BLaER1 treated with 17β-estradiol and CSF1 and Interleukin-3, amounts not matched to agents 10 nM and 100 nM (cell line): ENCODE measurements at regions not wholly inside any gene's neighbourhood (a gene's known extent, or its start where the extent isn't known, plus 50 kb on each side); places are given as distances from the start of the nearest gene placed in this dataset.
"Not testable (repeated sequence)": the region's sequence is repeated elsewhere in the genome, so short reads cannot be mapped to it uniquely, and the experiment has no call there.

Experiments used
- H3K27ac ChIP-seq, 11 experiments: shearing (Covaris generic); formaldehyde crosslinking; 2 replicates each; pipeline ENCODE4 v1.8.1; 2022
- H3K27me3 ChIP-seq, 11 experiments: shearing (Covaris generic); formaldehyde crosslinking; 2 replicates each; pipeline ENCODE4 v1.8.1; 2022
- H3K36me3 ChIP-seq, 11 experiments: shearing (Covaris generic); formaldehyde crosslinking; 2 replicates each; pipeline ENCODE4 v1.8.1; 2022
- H3K4me1 ChIP-seq, 10 experiments: shearing (Covaris generic); formaldehyde crosslinking; 2 replicates each; pipeline ENCODE4 v1.8.1; 2022
- H3K4me2 ChIP-seq, 11 experiments: shearing (Covaris generic); formaldehyde crosslinking; 2 replicates each; pipeline ENCODE4 v1.8.1; 2022
- H3K4me3 ChIP-seq, 10 experiments: shearing (Covaris generic); formaldehyde crosslinking; 2 replicates each; pipeline ENCODE4 v1.8.1; 2022
- H3K9ac ChIP-seq, 11 experiments: shearing (Covaris generic); formaldehyde crosslinking; 2 replicates each; pipeline ENCODE4 v1.8.1; 2022
- H3K9me3 ChIP-seq, 11 experiments: shearing (Covaris generic); formaldehyde crosslinking; replicated peaks in 1 of 11; 2 replicates each; pipeline ENCODE4 v1.8.1; 2022
- H4K20me1 ChIP-seq, 11 experiments: shearing (Covaris generic); formaldehyde crosslinking; 2 replicates each; pipeline ENCODE4 v1.8.1; 2022
- Cebpa-rat ChIP-seq, 11 experiments: shearing (Covaris generic); IDR thresholded peaks; 2 replicates each; pipeline ENCODE4 v1.8.1; 2022

- no peaks in the 10 kb centered on the region for H3K27me3 ChIP-seq
- no peaks in the 10 kb centered on the region for H3K4me1 ChIP-seq
- no peaks in the 10 kb centered on the region for H3K9me3 ChIP-seq
Observed at GRCh38 chr6:159540883-159541282, 152.2 kb downstream of the SOD2 start.

GRCh38 chr6:159540152-159540551 is 152.9 kb downstream of the SOD2 start:
- H3K4me3 ChIP-seq: no peak overlapping the region
- no peak overlapping the region for H3K9ac ChIP-seq
- no peaks in the 10 kb centered on the region for H3K36me3 ChIP-seq
- H3K27me3 ChIP-seq: no peaks in the 10 kb centered on the region
- no peak overlapping the region for H3K27ac ChIP-seq
- H3K9me3 ChIP-seq: no peaks in the 10 kb centered on the region
- H3K4me2 ChIP-seq: no peak overlapping the region
- no peak for TF ChIP-seq Cebpa-rat (IDR thresholded peaks at IDR 0.05)
- H4K20me1 ChIP-seq: no peaks in the 10 kb centered on the region
- H3K4me1 ChIP-seq: no peaks in the 10 kb centered on the region

More at GRCh38 chr6:159540883-159541282, 152.2 kb downstream of the SOD2 start:
- Histone ChIP-seq H3K4me2 (no peak overlapping the region), H3K27ac (no peak overlapping the region), H3K9ac (no peak overlapping the region), H3K4me3 (no peak overlapping the region), H3K36me3 (no peaks in the 10 kb centered on the region), H4K20me1 (no peaks in the 10 kb centered on the region)
- TF ChIP-seq Cebpa-rat (IDR thresholded peaks at IDR 0.05): no peak

- not testable (repeated sequence) for H3K36me3 ChIP-seq, H3K4me2 ChIP-seq, H3K9me3 ChIP-seq, H3K27ac ChIP-seq, H4K20me1 ChIP-seq, H3K9ac ChIP-seq, H3K4me3 ChIP-seq, H3K27me3 ChIP-seq, H3K4me1 ChIP-seq
Observed at GRCh38 chr6:159538031-159538430, 155.0 kb downstream of the SOD2 start.

DNA sequence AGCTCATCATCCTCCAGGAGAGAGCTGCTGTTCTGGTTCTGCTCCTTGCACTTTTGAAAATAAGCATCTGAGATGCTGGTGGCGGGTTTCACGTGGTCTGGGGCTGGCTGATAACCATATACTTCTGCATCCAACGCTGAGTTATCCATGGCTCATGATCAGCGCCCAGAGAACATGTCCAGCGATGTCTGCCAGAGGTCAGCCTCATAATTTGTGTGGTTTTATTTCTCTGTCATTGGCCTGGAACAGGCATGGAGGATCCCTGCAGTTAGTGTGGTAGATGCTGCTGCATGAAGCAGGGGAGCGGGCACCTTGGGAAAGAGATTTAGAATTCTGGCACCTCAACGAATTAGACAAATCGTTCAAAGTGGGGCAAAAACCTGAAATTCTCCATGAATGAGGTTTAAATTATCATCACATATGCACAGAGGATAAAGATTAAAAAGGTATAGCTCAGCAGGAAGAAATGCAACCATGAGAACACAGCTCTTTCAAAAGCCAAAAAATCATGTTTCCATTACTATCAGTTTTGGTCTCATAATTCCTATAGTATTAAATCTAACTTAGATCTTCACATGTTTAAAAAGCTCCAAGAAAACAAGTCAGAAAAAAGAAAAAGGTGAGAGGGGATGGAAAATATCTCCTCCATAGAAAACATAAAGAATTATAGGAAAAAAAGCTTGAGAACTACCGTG is 157.2 kb downstream of the SOD2 start:
- no peak overlapping the region for H3K4me2 ChIP-seq
- H3K9ac ChIP-seq: no peak overlapping the region
- H3K4me3 ChIP-seq: no peak overlapping the region
- no peaks in the 10 kb centered on the region for H3K36me3 ChIP-seq
- no peaks in the 10 kb centered on the region for H3K27me3 ChIP-seq
- no peaks in the 10 kb centered on the region for H4K20me1 ChIP-seq
- no peak for TF ChIP-seq Cebpa-rat (IDR thresholded peaks at IDR 0.05)
- H3K9me3 ChIP-seq: no peaks in the 10 kb centered on the region
- no peaks in the 10 kb centered on the region for H3K4me1 ChIP-seq
- no peak overlapping the region for H3K27ac ChIP-seq

GRCh38 chr6:159533568-159533967 is 159.5 kb downstream of the SOD2 start:
- Histone ChIP-seq H3K9ac (no peak overlapping the region), H3K36me3 (no peaks in the 10 kb centered on the region), H3K27ac (no peak overlapping the region), H3K4me2 (no peak overlapping the region), H3K27me3 (no peaks in the 10 kb centered on the region), H4K20me1 (no peaks in the 10 kb centered on the region), H3K9me3 (no peaks in the 10 kb centered on the region), H3K4me3 (no peak overlapping the region), H3K4me1 (no peaks in the 10 kb centered on the region)
- TF ChIP-seq Cebpa-rat (IDR thresholded peaks at IDR 0.05): no peak

DNA sequence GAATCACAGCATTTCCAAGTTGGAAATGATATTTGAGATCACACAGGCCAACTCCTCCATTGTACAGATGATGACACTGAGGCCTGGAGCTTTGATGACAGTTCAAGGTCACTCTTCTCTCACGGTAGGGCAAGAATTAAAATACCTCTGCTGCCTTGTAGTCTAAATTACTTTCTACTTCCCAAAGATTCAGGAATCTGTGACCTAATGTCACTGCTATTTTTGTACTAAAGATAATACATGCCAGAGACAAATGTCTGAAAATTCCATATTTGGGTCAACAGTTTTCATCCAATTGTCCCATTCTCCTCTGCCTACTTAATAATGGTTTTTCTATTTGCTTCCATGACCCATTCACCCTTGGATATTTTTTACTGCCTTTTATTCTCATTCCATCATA is 160.0 kb downstream of the SOD2 start:
- Histone ChIP-seq H3K36me3 (no peaks in the 10 kb centered on the region), H4K20me1 (no peaks in the 10 kb centered on the region), H3K4me2 (no peak overlapping the region), H3K9ac (no peak overlapping the region), H3K4me3 (no peak overlapping the region), H3K27ac (no peak overlapping the region), H3K27me3 (no peaks in the 10 kb centered on the region), H3K9me3 (no peaks in the 10 kb centered on the region), H3K4me1 (no peaks in the 10 kb centered on the region)
- TF ChIP-seq Cebpa-rat (IDR thresholded peaks at IDR 0.05): no peak

DNA sequence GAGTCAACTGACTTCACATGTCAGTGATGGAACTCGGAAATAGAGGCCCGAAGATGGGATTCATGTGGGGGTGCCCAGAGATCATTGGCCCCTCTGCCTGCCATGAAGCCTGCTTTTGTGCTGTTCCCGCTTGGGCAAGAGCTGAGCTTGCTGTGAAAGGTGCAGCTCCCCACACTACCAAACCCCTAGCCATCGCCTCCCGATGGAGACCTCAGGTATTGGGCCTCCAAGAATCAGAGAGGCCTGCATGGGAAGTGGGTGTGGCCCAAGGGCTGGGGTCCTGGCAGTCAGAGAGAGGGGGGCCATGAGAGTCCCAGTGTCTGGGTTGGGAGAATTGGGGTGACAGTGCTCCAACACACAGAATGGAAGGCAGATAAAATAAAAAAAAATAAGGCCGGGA is 160.9 kb downstream of the SOD2 start:
- no peaks in the 10 kb centered on the region for H3K9me3 ChIP-seq
- no peaks in the 10 kb centered on the region for H4K20me1 ChIP-seq
- H3K4me3 ChIP-seq: no peak overlapping the region
- no peak overlapping the region for H3K9ac ChIP-seq
- H3K27ac ChIP-seq: no peak overlapping the region
- no peaks in the 10 kb centered on the region for H3K27me3 ChIP-seq
- H3K4me2 ChIP-seq: no peak overlapping the region
- no peak for TF ChIP-seq Cebpa-rat (IDR thresholded peaks at IDR 0.05)
- H3K4me1 ChIP-seq: no peaks in the 10 kb centered on the region
- no peaks in the 10 kb centered on the region for H3K36me3 ChIP-seq

DNA sequence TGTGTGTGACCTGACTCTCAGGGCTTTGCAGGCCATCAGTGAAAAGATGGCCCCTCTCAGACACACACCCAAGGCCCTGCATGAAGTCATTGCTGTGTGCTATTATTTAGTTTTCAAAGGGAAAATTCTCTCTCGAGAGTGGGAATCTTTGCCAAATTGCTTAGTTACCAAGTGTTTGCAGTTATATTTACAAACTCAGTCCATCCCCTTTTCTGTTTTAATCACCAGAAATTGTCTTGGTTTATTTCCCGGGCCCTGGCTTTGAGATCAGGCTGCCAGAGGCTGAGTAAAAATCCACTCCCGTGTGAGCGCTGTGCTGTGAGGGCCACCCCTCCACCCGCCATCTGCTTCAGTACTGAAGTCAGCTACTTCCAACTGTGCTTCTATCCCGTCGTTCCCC is 163.1 kb downstream of the SOD2 start:
- no peak for TF ChIP-seq Cebpa-rat (IDR thresholded peaks at IDR 0.05)
- no peaks in the 10 kb centered on the region for H4K20me1 ChIP-seq
- H3K4me3 ChIP-seq: no peak overlapping the region
- H3K36me3 ChIP-seq: no peaks in the 10 kb centered on the region
- H3K9ac ChIP-seq: no peak overlapping the region
- H3K27ac ChIP-seq: no peak overlapping the region
- no peaks in the 10 kb centered on the region for H3K9me3 ChIP-seq
- no peak overlapping the region for H3K4me2 ChIP-seq
- H3K27me3 ChIP-seq: no peaks in the 10 kb centered on the region
- peaks cover 0 to 9% (median 0%) of the 10 kb centered on the region in 10 experiments; a peak in 2 of 20 replicates for H3K4me1 ChIP-seq

- Histone ChIP-seq H3K4me3 (no peak overlapping the region), H3K27ac (no peak overlapping the region), H4K20me1 (no peaks in the 10 kb centered on the region), H3K9me3 (no peaks in the 10 kb centered on the region), H3K36me3 (no peaks in the 10 kb centered on the region), H3K9ac (no peak overlapping the region), H3K4me1 (peaks cover 0 to 9% (median 0%) of the 10 kb centered on the region in 10 experiments; a peak in 2 of 20 replicates), H3K27me3 (no peaks in the 10 kb centered on the region), H3K4me2 (no peak overlapping the region)
- no peak for TF ChIP-seq Cebpa-rat (IDR thresholded peaks at IDR 0.05)
Observed at GRCh38 chr6:159527351-159527750, 165.7 kb downstream of the SOD2 start.

DNA sequence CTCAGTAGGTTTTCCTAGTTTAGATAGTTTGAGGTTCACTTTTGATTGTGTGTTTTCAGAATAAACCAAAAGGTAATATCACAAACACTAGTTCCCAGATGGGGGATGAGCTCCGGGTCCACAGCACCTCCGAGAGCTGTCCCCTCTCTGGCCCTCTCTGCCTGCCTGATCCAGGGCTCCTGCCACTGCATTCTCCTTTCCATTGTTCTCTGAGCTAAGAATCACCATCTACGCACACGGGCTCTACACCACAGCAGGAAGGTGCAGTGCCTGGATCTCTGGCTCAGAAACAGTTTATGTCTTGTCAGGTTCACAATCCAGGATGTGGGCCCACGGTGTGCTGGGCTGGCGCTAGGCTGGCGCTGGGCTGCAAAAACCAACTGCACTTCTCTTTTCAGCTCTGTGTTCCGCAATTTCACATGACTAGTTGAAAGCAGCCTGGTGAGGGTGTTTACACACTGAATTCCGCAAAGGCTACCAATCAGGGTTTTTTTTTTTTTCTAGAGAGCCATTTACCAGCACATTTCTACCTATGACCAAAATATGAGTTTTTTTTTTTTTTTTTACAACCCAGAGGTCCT is 167.5 kb downstream of the SOD2 start:
- no peaks in the 10 kb centered on the region for H3K27me3 ChIP-seq
- H3K4me1 ChIP-seq: peaks cover 0 to 9% (median 0%) of the 10 kb centered on the region in 10 experiments; a peak in 2 of 20 replicates
- H3K4me2 ChIP-seq: 0 out of 22 replicates have a peak overlapping the region, but pooled peaks of 1 of the 11 experiments have one; percentile 7
- no peaks in the 10 kb centered on the region for H4K20me1 ChIP-seq
- H3K9me3 ChIP-seq: peaks cover 0 to 11% (median 0%) of the 10 kb centered on the region in 11 experiments; a peak in 6 of 22 replicates
- TF ChIP-seq Cebpa-rat (IDR thresholded peaks at IDR 0.05): no peak
- no peak overlapping the region for H3K9ac ChIP-seq
- no peak overlapping the region for H3K27ac ChIP-seq
- H3K4me3 ChIP-seq: no peak overlapping the region
- H3K36me3 ChIP-seq: no peaks in the 10 kb centered on the region
